ENCODE measurements at regions not wholly inside any gene's neighbourhood (a gene's known extent, or its start where the extent isn't known, plus 50 kb on each side); places are given as distances from the start of the nearest gene placed in this dataset.

GRCh38 chrX:128518508-128518907 is 466.3 kb upstream of the ACTRT1 start:
- TF ChIP-seq ETV6 (conservative IDR thresholded peaks at IDR 0.05 in 1 of 2, IDR thresholded peaks at IDR 0.05 in 1 of 2; ENCODE audit: borderline replicate concordance in 1 of 2, low read depth in 1 of 2) (no peak), CTCF (IDR thresholded peaks at IDR 0.05 in 2 of 3, conservative IDR thresholded peaks at IDR 0.05 in 1 of 3; ENCODE audit: control insufficient read depth in 2 of 3, extremely low read depth in 1 of 3, insufficient read depth in 1 of 3, low read depth in 3 of 3, low read length in 3 of 3) (peak; percentile 35 to 43 (median 39); a peak in 4 of 6 replicates), EGR1 (IDR thresholded peaks at IDR 0.05; ENCODE audit: borderline replicate concordance in 1 of 2, low read depth in 2 of 2, low read length in 2 of 2) (no peak), REST (IDR thresholded peaks at IDR 0.05; ENCODE audit: low read depth, low read length) (no peak), DPF2 (IDR thresholded peaks at IDR 0.05) (no peak), ATF3 (IDR thresholded peaks at IDR 0.05; ENCODE audit: borderline replicate concordance, extremely low read depth, low read depth, low read length) (no peak)
